Astrocyte (in vitro differentiated cells and primary cell): ENCODE measurements at regions not wholly inside any gene's neighbourhood (a gene's known extent, or its start where the extent isn't known, plus 50 kb on each side); places are given as distances from the start of the nearest gene placed in this dataset.

Experiments
- DNase-seq: peaks from one replicate; pipeline ENCODE4 v3.0.0-alpha.2; 2010; ENCODE audit warnings: low read depth
- FAIRE-seq: peaks from 2 replicates; lab custom pipeline; 2011; peaks lifted over from hg19 to GRCh38; lab: Jason Lieb, UNC
- H2AFZ ChIP-seq: 2 replicates; pipeline ENCODE4 v1.6.0; 2012; ENCODE audit warnings: low read depth, low read length, inconsistent platforms
- H3K27ac ChIP-seq: 2 replicates; pipeline ENCODE4 v1.5.1; 2011; ENCODE audit warnings: low read depth, low read length, inconsistent platforms
- H3K27me3 ChIP-seq: 2 replicates; pipeline ENCODE4 v1.6.0; 2011; ENCODE audit warnings: low read length, inconsistent platforms; ENCODE audit not compliant: insufficient read depth
- H3K36me3 ChIP-seq: 2 replicates; pipeline ENCODE4 v1.5.1; 2011; ENCODE audit warnings: low read length, inconsistent platforms; ENCODE audit not compliant: insufficient read depth
- H3K4me1 ChIP-seq: 2 replicates; pipeline ENCODE4 v1.5.1; 2011; ENCODE audit warnings: low read length, inconsistent platforms; ENCODE audit not compliant: insufficient read depth
- H3K4me2 ChIP-seq: 2 replicates; pipeline ENCODE4 v1.6.0; 2012; ENCODE audit warnings: low read length, inconsistent platforms
- H3K4me3 ChIP-seq: 2 replicates; pipeline ENCODE4 v1.5.1; 2011; ENCODE audit warnings: low read depth, mild to moderate bottlenecking, low read length, inconsistent platforms; ENCODE audit not compliant: insufficient read depth
- H3K79me2 ChIP-seq: 2 replicates; pipeline ENCODE4 v1.6.0; 2012; ENCODE audit warnings: mild to moderate bottlenecking, low read length, inconsistent platforms; ENCODE audit not compliant: insufficient read depth
- H3K9ac ChIP-seq: 2 replicates; pipeline ENCODE4 v1.6.0; 2012; ENCODE audit warnings: mild to moderate bottlenecking, low read length, inconsistent platforms
- H3K9me3 ChIP-seq: 2 replicates; pipeline ENCODE4 v1.5.1; 2012; ENCODE audit warnings: low read depth, mild to moderate bottlenecking, low read length, inconsistent platforms; ENCODE audit not compliant: insufficient read depth
- H4K20me1 ChIP-seq: 2 replicates; pipeline ENCODE4 v1.6.0; 2012; ENCODE audit warnings: low read length, inconsistent platforms; ENCODE audit not compliant: insufficient read depth
- H3K27ac Mint-ChIP-seq: one replicate; pipeline ENCODE4 v1.8.0; 2021; ENCODE audit warnings: mild to moderate bottlenecking, mixed read lengths; ENCODE audit not compliant: unreplicated experiment
- H3K27me3 Mint-ChIP-seq: one replicate; pipeline ENCODE4 v1.8.0; 2021; ENCODE audit warnings: low read depth, mixed read lengths; ENCODE audit not compliant: unreplicated experiment
- H3K36me3 Mint-ChIP-seq: one replicate; pipeline ENCODE4 v1.8.0; 2021; ENCODE audit warnings: low read depth, mixed read lengths; ENCODE audit not compliant: unreplicated experiment
- H3K4me1 Mint-ChIP-seq: one replicate; pipeline ENCODE4 v1.8.0; 2021; ENCODE audit warnings: low read depth, mixed read lengths; ENCODE audit not compliant: unreplicated experiment
- H3K4me3 Mint-ChIP-seq: one replicate; pipeline ENCODE4 v1.8.0; 2021; ENCODE audit warnings: mild to moderate bottlenecking, moderate library complexity, mixed read lengths; ENCODE audit not compliant: unreplicated experiment
- H3K9me3 Mint-ChIP-seq: one replicate; pipeline ENCODE4 v1.8.0; 2021; ENCODE audit warnings: mild to moderate bottlenecking, mixed read lengths; ENCODE audit not compliant: unreplicated experiment
- CTCF ChIP-seq: IDR thresholded peaks from 2 replicates; pipeline ENCODE4 v1.5.1; 2011; ENCODE audit warnings: low read depth, mild to moderate bottlenecking, inconsistent platforms, low read length, moderate library complexity; ENCODE audit not compliant: insufficient read depth
- EZH2 ChIP-seq: IDR thresholded peaks from 2 replicates; pipeline ENCODE4 v1.6.1; 2012; ENCODE audit warnings: mild to moderate bottlenecking, low read length, inconsistent platforms; ENCODE audit not compliant: insufficient read depth

DNA sequence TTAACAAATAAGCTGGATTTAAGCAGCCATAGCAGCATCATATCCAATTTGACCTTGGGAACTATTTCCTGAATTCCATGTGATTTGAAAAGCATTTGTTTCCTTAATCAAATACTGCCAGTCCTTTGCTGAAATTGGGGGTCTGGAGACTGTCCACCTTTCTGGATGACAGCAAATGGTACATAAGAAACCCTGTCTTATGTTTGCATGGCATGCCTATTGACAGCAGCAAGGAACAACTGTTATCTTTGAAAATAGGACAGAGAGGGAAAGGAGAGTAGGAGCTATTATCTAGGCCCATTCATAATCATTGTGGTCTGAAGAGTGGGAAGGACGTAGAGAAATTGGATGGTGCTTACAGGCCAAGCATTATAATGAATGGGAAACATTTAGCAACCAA lies 129.2 kb upstream of the CTNNA2 start:
- H3K27me3 ChIP-seq = no peaks in the 10 kb centered on the region
- H3K9me3 Mint-ChIP-seq = no peaks in the 10 kb centered on the region

DNA sequence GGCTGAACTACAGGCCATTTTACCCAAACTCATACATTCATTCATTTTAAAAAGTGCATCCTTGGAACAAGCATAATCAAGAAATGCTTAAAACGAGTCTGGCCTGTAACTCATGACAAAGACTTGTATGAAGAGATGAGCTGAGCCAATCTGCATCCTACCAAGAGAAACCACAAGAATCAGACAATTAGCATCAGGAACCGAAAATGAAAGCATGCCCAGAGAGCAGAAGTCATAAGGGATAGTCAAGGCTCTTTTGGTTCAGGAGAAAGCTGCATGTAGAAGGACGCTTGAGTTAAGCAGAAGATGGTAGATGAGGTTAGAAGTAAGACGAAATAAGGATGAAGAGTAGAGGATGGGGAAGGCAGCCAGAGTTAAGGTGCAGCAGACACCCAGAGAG lies 137.0 kb upstream of the CTNNA2 start:
- DNase-seq (no peak), FAIRE-seq (no peak)
- Mint-ChIP-seq H3K27me3 (no peaks in the 10 kb centered on the region), H3K27ac (no peak overlapping the region), H3K36me3 (no peaks in the 10 kb centered on the region), H3K4me3 (no peak overlapping the region), H3K4me1 (peaks cover 4% of the 10 kb centered on the region), H3K9me3 (no peaks in the 10 kb centered on the region)
- Histone ChIP-seq H3K9me3 (peaks cover 2% of the 10 kb centered on the region), H3K9ac (no peak overlapping the region), H3K79me2 (no peaks in the 10 kb centered on the region), H3K4me2 (no peak overlapping the region), H3K27me3 (no peaks in the 10 kb centered on the region), H4K20me1 (no peaks in the 10 kb centered on the region), H3K4me1 (no peaks in the 10 kb centered on the region), H3K36me3 (no peaks in the 10 kb centered on the region), H3K4me3 (no peak overlapping the region), H2AFZ (no peak overlapping the region), H3K27ac (no peak overlapping the region)
- TF ChIP-seq EZH2 (no peak), CTCF (no peak)

More for the DNA sequence above, 129.2 kb upstream of the CTNNA2 start:
- H3K9ac ChIP-seq = no peak overlapping the region
- no peak overlapping the region for H3K4me3 Mint-ChIP-seq
- no peak overlapping the region for H3K4me3 ChIP-seq
- no peaks in the 10 kb centered on the region for H3K36me3 ChIP-seq
- H3K4me2 ChIP-seq = no peak overlapping the region
- H3K4me1 ChIP-seq = no peaks in the 10 kb centered on the region
- H3K9me3 ChIP-seq = peaks cover 4% of the 10 kb centered on the region
- H3K36me3 Mint-ChIP-seq = no peaks in the 10 kb centered on the region
- H3K27me3 Mint-ChIP-seq = no peaks in the 10 kb centered on the region
- TF ChIP-seq CTCF (no peak), EZH2 (no peak)
- no peaks in the 10 kb centered on the region for H4K20me1 ChIP-seq
- H2AFZ ChIP-seq = no peak overlapping the region
- no peak overlapping the region for H3K27ac Mint-ChIP-seq
- DNase-seq = no peak
- no peak overlapping the region for H3K27ac ChIP-seq
- no peaks in the 10 kb centered on the region for H3K4me1 Mint-ChIP-seq
- no peak for FAIRE-seq
- no peaks in the 10 kb centered on the region for H3K79me2 ChIP-seq

GRCh38 chr2:79373358-79374130 lies 139.3 kb upstream of the CTNNA2 start:
- Mint-ChIP-seq H3K27me3 (no peaks in the 10 kb centered on the region), H3K36me3 (no peaks in the 10 kb centered on the region), H3K4me3 (no peak overlapping the region), H3K9me3 (no peaks in the 10 kb centered on the region), H3K4me1 (peaks cover 4% of the 10 kb centered on the region), H3K27ac (no peak overlapping the region)
- H3K36me3 ChIP-seq = no peaks in the 10 kb centered on the region
- no peak for FAIRE-seq
- DNase-seq = no peak
- no peak overlapping the region for H3K4me3 ChIP-seq
- no peak overlapping the region for H3K4me2 ChIP-seq
- H3K27ac ChIP-seq = no peak overlapping the region
- peaks cover 2% of the 10 kb centered on the region for H3K9me3 ChIP-seq
- no peak overlapping the region for H2AFZ ChIP-seq
- TF ChIP-seq CTCF = no peak
- no peak for TF ChIP-seq EZH2
- H4K20me1 ChIP-seq = no peaks in the 10 kb centered on the region
- H3K27me3 ChIP-seq = no peaks in the 10 kb centered on the region
- H3K4me1 ChIP-seq = no peaks in the 10 kb centered on the region
- no peak overlapping the region for H3K9ac ChIP-seq
- H3K79me2 ChIP-seq = no peaks in the 10 kb centered on the region
